GM23248 (cell line): ENCODE measurements at regions not wholly inside any gene's neighbourhood (a gene's known extent, or its start where the extent isn't known, plus 50 kb on each side); places are given as distances from the start of the nearest gene placed in this dataset.
A peak's percentile ranks its signal among the peaks of the same experiment; 100 is the strongest.

Experiments used
- DNase-seq: peaks from one replicate; pipeline ENCODE4 v3.0.0-alpha.2; 2015
- H2AFZ ChIP-seq: fragments of 200-600 bp; sonication (generic); 2 replicates; pipeline ENCODE4 v1.6.1; 2016; ENCODE audit warnings: antibody characterized with exemption
- H3F3A ChIP-seq: fragments of 200-600 bp; sonication (generic); 2 replicates; pipeline ENCODE4 v1.6.1; 2016; ENCODE audit warnings: mild to moderate bottlenecking, antibody characterized with exemption, mixed run types; ENCODE audit not compliant: insufficient read depth
- H3K27ac ChIP-seq: fragments of 200-600 bp; sonication (generic); 2 replicates; pipeline ENCODE4 v1.5.1; 2016; ENCODE audit warnings: mild to moderate bottlenecking
- H3K27me3 ChIP-seq: fragments of 200-600 bp; sonication (generic); replicated peaks from 2 replicates; pipeline ENCODE4 v1.6.1; 2016; ENCODE audit warnings: mild to moderate bottlenecking; ENCODE audit not compliant: insufficient read depth
- H3K36me3 ChIP-seq: fragments of 200-600 bp; sonication (generic); 2 replicates; pipeline ENCODE4 v1.6.1; 2016; ENCODE audit warnings: low read depth, mild to moderate bottlenecking
- H3K4me1 ChIP-seq: fragments of 200-600 bp; sonication (generic); 2 replicates; pipeline ENCODE4 v1.6.1; 2016; ENCODE audit warnings: mild to moderate bottlenecking; ENCODE audit not compliant: insufficient read depth
- H3K4me2 ChIP-seq: fragments of 200-600 bp; sonication (generic); one replicate; pipeline ENCODE4 v1.6.1; 2016; ENCODE audit warnings: mild to moderate bottlenecking; ENCODE audit not compliant: unreplicated experiment
- H3K4me3 ChIP-seq: fragments of 200-600 bp; sonication (generic); 2 replicates; pipeline ENCODE4 v1.5.1; 2016; ENCODE audit warnings: mild to moderate bottlenecking
- H3K79me2 ChIP-seq: fragments of 200-600 bp; sonication (generic); 2 replicates; pipeline ENCODE4 v1.6.1; 2016; ENCODE audit warnings: mild to moderate bottlenecking; ENCODE audit not compliant: insufficient read depth
- H3K9ac ChIP-seq: fragments of 200-600 bp; sonication (generic); 2 replicates; pipeline ENCODE4 v1.6.1; 2016; ENCODE audit warnings: mild to moderate bottlenecking
- H3K9me2 ChIP-seq: fragments of 200-600 bp; sonication (generic); 2 replicates; pipeline ENCODE4 v1.6.1; 2016; ENCODE audit warnings: mixed run types, mild to moderate bottlenecking, moderate library complexity; ENCODE audit not compliant: insufficient read depth
- H3K9me3 ChIP-seq: fragments of 200-600 bp; sonication (generic); one replicate; pipeline ENCODE4 v1.6.1; 2017; ENCODE audit warnings: low read depth
- H4K20me1 ChIP-seq: fragments of 200-600 bp; sonication (generic); 2 replicates; pipeline ENCODE4 v1.6.0; 2016; ENCODE audit not compliant: insufficient read depth
- EZH2 ChIP-seq: fragments of 200-600 bp; sonication (generic); IDR thresholded peaks from 2 replicates; pipeline ENCODE4 v1.6.1; 2018; ENCODE audit warnings: antibody characterized with exemption, mild to moderate bottlenecking; ENCODE audit not compliant: insufficient read depth, poor library complexity, severe bottlenecking
- EZH2phosphoT487 ChIP-seq: fragments of 200-600 bp; sonication (generic); IDR thresholded peaks from 2 replicates; pipeline ENCODE4 v1.6.1; 2018; ENCODE audit warnings: antibody characterized with exemption, moderate library complexity, mild to moderate bottlenecking, low read depth; ENCODE audit not compliant: insufficient read depth
- WGBS, 2 experiments: methylation state at CpG; one replicate each; pipeline ENCODE4 v1.1.6; 2015 to 2017; ENCODE audit warnings: low lambda C conversion rate in 2 of 2, low coverage in 1 of 2; ENCODE audit errors: missing lambda C conversion rate in 2 of 2; 5-methylcytosine and 5-hydroxymethylcytosine counted together
- in situ Hi-C: fragments of 300-500 bp; cut with MboI; formaldehyde crosslinking; loops from 2 replicates; pipeline ENCODE4 v1.15.0; 2020

- in situ Hi-C loops, result no loop called here
- no peaks in the 10 kb centered on the region for H3K79me2 ChIP-seq
- H3K27me3 ChIP-seq, result no peaks in the 10 kb centered on the region
- H3K4me2 ChIP-seq, result peak overlapping the region; percentile 50
- no peak overlapping the region for H3K4me3 ChIP-seq
- peak; percentile 58 for DNase-seq
- no peaks in the 10 kb centered on the region for H3K9me3 ChIP-seq
- peaks cover 30% of the 10 kb centered on the region for H3K4me1 ChIP-seq
- H3K27ac ChIP-seq, result peak overlapping the region; percentile 65
- 21% methylated on average over 2 of the region's 2 CpGs for WGBS, 2 experiments
- no peaks in the 10 kb centered on the region for H4K20me1 ChIP-seq
- H2AFZ ChIP-seq, result no peak overlapping the region
- TF ChIP-seq EZH2phosphoT487 (no peak), EZH2 (no peak)
- no peak overlapping the region for H3K9ac ChIP-seq
- H3K36me3 ChIP-seq, result no peaks in the 10 kb centered on the region
- H3F3A ChIP-seq, result peaks cover 21% of the 10 kb centered on the region
- H3K9me2 ChIP-seq, result no peaks in the 10 kb centered on the region
Observed at GRCh38 chr14:58738876-58739275, 101.1 kb downstream of the DACT1 start.

GRCh38 chr14:58739674-58740073 is 101.9 kb downstream of the DACT1 start:
- Histone ChIP-seq H3F3A (peaks cover 21% of the 10 kb centered on the region), H4K20me1 (no peaks in the 10 kb centered on the region), H3K4me1 (peaks cover 30% of the 10 kb centered on the region), H3K9me2 (no peaks in the 10 kb centered on the region), H3K4me3 (no peak overlapping the region), H3K9me3 (no peaks in the 10 kb centered on the region), H3K9ac (no peak overlapping the region), H3K4me2 (no peak overlapping the region), H3K79me2 (no peaks in the 10 kb centered on the region), H2AFZ (no peak overlapping the region), H3K36me3 (no peaks in the 10 kb centered on the region), H3K27me3 (no peaks in the 10 kb centered on the region), H3K27ac (no peak overlapping the region)
- TF ChIP-seq EZH2, result no peak
- no peak for TF ChIP-seq EZH2phosphoT487
- in situ Hi-C loops, result no loop called here
- DNase-seq, result no peak
- 98 to 99% methylated on average over 3 of the region's 3 CpGs for WGBS, 2 experiments

GRCh38 chr14:58740379-58740935 is 102.7 kb downstream of the DACT1 start:
- H3K4me1 ChIP-seq, result peaks cover 30% of the 10 kb centered on the region
- no peaks in the 10 kb centered on the region for H3K9me3 ChIP-seq
- H3K9me2 ChIP-seq, result no peaks in the 10 kb centered on the region
- H4K20me1 ChIP-seq, result no peaks in the 10 kb centered on the region
- no peak overlapping the region for H3K9ac ChIP-seq
- 67 to 71% methylated on average over 4 of the region's 4 CpGs for WGBS, 2 experiments
- H3F3A ChIP-seq, result peaks cover 21% of the 10 kb centered on the region
- TF ChIP-seq EZH2phosphoT487 (no peak), EZH2 (no peak)
- no peak overlapping the region for H3K27ac ChIP-seq
- no peak for DNase-seq
- H3K36me3 ChIP-seq, result no peaks in the 10 kb centered on the region
- no peak overlapping the region for H3K4me3 ChIP-seq
- in situ Hi-C loops, result no loop called here
- no peak overlapping the region for H2AFZ ChIP-seq
- no peak overlapping the region for H3K4me2 ChIP-seq
- no peaks in the 10 kb centered on the region for H3K79me2 ChIP-seq
- H3K27me3 ChIP-seq, result no peaks in the 10 kb centered on the region

GRCh38 chr14:58744801-58745394 is 107.1 kb downstream of the DACT1 start:
- WGBS, 2 experiments, result 96% methylated on average over 5 of the region's 5 CpGs
- Histone ChIP-seq H3K36me3 (no peaks in the 10 kb centered on the region), H3K9me3 (no peaks in the 10 kb centered on the region), H3F3A (peaks cover 31% of the 10 kb centered on the region), H4K20me1 (no peaks in the 10 kb centered on the region), H3K4me1 (peaks cover 39% of the 10 kb centered on the region), H3K4me2 (no peak overlapping the region), H3K9ac (no peak overlapping the region), H3K27me3 (no peaks in the 10 kb centered on the region), H3K9me2 (no peaks in the 10 kb centered on the region), H3K27ac (no peak overlapping the region), H3K4me3 (no peak overlapping the region), H3K79me2 (no peaks in the 10 kb centered on the region), H2AFZ (no peak overlapping the region)
- in situ Hi-C loops, result no loop called here
- DNase-seq, result no peak
- no peak for TF ChIP-seq EZH2phosphoT487
